Upper lobe of right lung (tissue), 1 donor: ENCODE measurements at regions not wholly inside any gene's neighbourhood (a gene's known extent, or its start where the extent isn't known, plus 50 kb on each side); places are given as distances from the start of the nearest gene placed in this dataset.

Experiments
- ATAC-seq: fragments of 200-7000 bp; cut with Tn5 transposase; one replicate; pipeline ENCODE4 v1.9.1; 2020; ENCODE audit warnings: mild to moderate bottlenecking, moderate library complexity
- DNase-seq: peaks from one replicate; pipeline ENCODE4 v3.0.0-alpha.2; 2020
- H3K27ac ChIP-seq: fragments of 200-600 bp; one replicate; pipeline ENCODE4 v1.8.0; 2022
- H3K27me3 ChIP-seq: fragments of 200-600 bp; one replicate; pipeline ENCODE4 v1.8.0; 2022; ENCODE audit warnings: mild to moderate bottlenecking
- H3K36me3 ChIP-seq: fragments of 200-600 bp; one replicate; pipeline ENCODE4 v1.8.0; 2022
- H3K4me1 ChIP-seq: fragments of 200-600 bp; one replicate; pipeline ENCODE4 v1.8.0; 2022
- H3K4me3 ChIP-seq: fragments of 200-600 bp; one replicate; pipeline ENCODE4 v1.8.0; 2022; ENCODE audit warnings: mild to moderate bottlenecking
- H3K9me3 ChIP-seq: fragments of 200-600 bp; one replicate; pipeline ENCODE4 v1.8.0; 2022
- CTCF ChIP-seq: fragments of 200-600 bp; IDR thresholded peaks from one replicate; pipeline ENCODE4 v1.8.0; 2022; ENCODE audit warnings: antibody characterized with exemption
- intact Hi-C: fragments of 100-400 bp; cut with DNase I; formaldehyde crosslinking; loops from one replicate; pipeline ENCODE4 v1.11.0; 2022
- donor health status: DM: no; HTN: yes; CAD: no; lungs with severe emphysema.

- no peak for TF ChIP-seq CTCF
- H3K9me3 ChIP-seq, result peaks cover 7% of the 10 kb centered on the region
- DNase-seq (no peak), ATAC-seq (no peak)
- intact Hi-C loops, result no loop called here
- H3K27me3 ChIP-seq, result no peaks in the 10 kb centered on the region
- no peak overlapping the region for H3K27ac ChIP-seq
- H3K36me3 ChIP-seq, result no peaks in the 10 kb centered on the region
- no peak overlapping the region for H3K4me3 ChIP-seq
- no peaks in the 10 kb centered on the region for H3K4me1 ChIP-seq
Measured at GRCh38 chr22:48778308-48779195, 1049.1 kb downstream of the BRD1 start.

- Histone ChIP-seq H3K27ac (no peak overlapping the region), H3K4me3 (no peak overlapping the region), H3K4me1 (no peaks in the 10 kb centered on the region), H3K27me3 (no peaks in the 10 kb centered on the region), H3K9me3 (peaks cover 12% of the 10 kb centered on the region), H3K36me3 (no peaks in the 10 kb centered on the region)
- TF ChIP-seq CTCF, result no peak
- DNase-seq, result no peak
- no peak for ATAC-seq
- intact Hi-C loops, result no loop called here
Measured at GRCh38 chr22:48772286-48772907, 1055.3 kb downstream of the BRD1 start.

GRCh38 chr22:48765595-48765994, 1062.1 kb downstream of the BRD1 start:
- Histone ChIP-seq H3K36me3 (no peaks in the 10 kb centered on the region), H3K4me3 (no peak overlapping the region), H3K4me1 (no peaks in the 10 kb centered on the region), H3K27me3 (no peaks in the 10 kb centered on the region), H3K27ac (no peak overlapping the region), H3K9me3 (peaks cover 4% of the 10 kb centered on the region)
- intact Hi-C loops, result no loop called here
- DNase-seq (no peak), ATAC-seq (no peak)
- TF ChIP-seq CTCF, result no peak

- intact Hi-C loops, result no loop called here
- ATAC-seq (no peak), DNase-seq (no peak)
- no peak overlapping the region for H3K4me3 ChIP-seq
- H3K27ac ChIP-seq, result no peak overlapping the region
- no peak for TF ChIP-seq CTCF
- H3K9me3 ChIP-seq, result no peaks in the 10 kb centered on the region
- no peaks in the 10 kb centered on the region for H3K4me1 ChIP-seq
- no peaks in the 10 kb centered on the region for H3K36me3 ChIP-seq
- H3K27me3 ChIP-seq, result no peaks in the 10 kb centered on the region
Measured at GRCh38 chr22:48761546-48761945, 1066.1 kb downstream of the BRD1 start.

- no peak overlapping the region for H3K27ac ChIP-seq
- ATAC-seq, result no peak
- no peaks in the 10 kb centered on the region for H3K4me1 ChIP-seq
- TF ChIP-seq CTCF, result no peak
- H3K9me3 ChIP-seq, result no peaks in the 10 kb centered on the region
- DNase-seq, result no peak
- intact Hi-C loops, result no loop called here
- H3K36me3 ChIP-seq, result no peaks in the 10 kb centered on the region
- H3K27me3 ChIP-seq, result no peaks in the 10 kb centered on the region
- no peak overlapping the region for H3K4me3 ChIP-seq
Measured at GRCh38 chr22:48760481-48761390, 1066.9 kb downstream of the BRD1 start.
